ENCODE measurements at regions not wholly inside any gene's neighbourhood (a gene's known extent, or its start where the extent isn't known, plus 50 kb on each side); places are given as distances from the start of the nearest gene placed in this dataset.

- DNase-seq (ENCODE audit: low read depth) = no peak
Measured at GRCh38 chr13:72530471-72530870, 197.0 kb downstream of the MZT1 start.

- DNase-seq (ENCODE audit: low read depth) = no peak
Measured at GRCh38 chr13:72527333-72527732, 200.1 kb downstream of the MZT1 start.

DNA sequence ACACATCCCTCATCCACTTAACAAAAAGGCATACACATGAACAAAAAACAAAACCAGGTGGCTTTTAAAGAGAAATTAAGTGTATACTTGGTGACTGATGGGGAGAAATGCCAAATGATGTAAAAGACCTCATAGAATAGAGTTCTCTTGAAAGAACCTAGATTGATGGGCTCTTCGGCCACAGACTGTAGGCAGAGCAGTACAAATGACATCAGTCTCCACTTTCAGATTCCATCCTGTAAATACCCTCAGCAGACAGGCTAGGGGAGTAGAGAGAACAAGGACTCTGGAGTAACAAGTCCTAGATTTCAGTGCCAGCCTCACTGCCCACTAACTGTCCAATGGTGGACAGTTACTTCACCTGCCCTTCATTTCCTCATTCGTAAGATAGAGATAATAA is 203.8 kb downstream of the MZT1 start:
- no peak for DNase-seq (ENCODE audit: low read depth)

DNA sequence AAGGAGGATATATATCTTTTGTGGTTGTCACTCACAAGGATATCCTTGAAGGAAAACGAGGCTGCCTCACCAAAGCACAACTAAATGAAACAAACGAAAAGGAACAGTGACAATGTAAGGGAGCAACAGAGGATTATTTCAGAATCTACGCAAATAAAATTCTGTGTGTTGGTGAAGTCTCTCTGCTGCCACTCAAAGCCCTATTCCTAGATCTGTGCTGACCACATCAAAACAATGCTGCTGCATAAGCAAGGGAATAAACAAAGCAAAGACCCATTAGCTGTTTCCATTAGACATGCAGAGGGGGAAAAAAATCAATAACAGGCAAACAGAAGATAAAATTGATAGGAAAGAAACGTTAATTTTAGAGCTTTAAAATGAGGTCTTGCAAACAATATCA is 204.4 kb downstream of the MZT1 start:
- DNase-seq (ENCODE audit: low read depth) = no peak

GRCh38 chr13:72521940-72522661 is 205.3 kb downstream of the MZT1 start:
- DNase-seq (ENCODE audit: low read depth) = no peak

- no peak for DNase-seq (ENCODE audit: low read depth)
Measured at GRCh38 chr13:72514146-72514545, 213.3 kb downstream of the MZT1 start.

GRCh38 chr13:72508392-72508791 is 219.0 kb downstream of the MZT1 start:
- DNase-seq (ENCODE audit: low read depth) = no peak

GRCh38 chr13:72507416-72508199 is 219.8 kb downstream of the MZT1 start:
- DNase-seq (ENCODE audit: low read depth) = no peak

DNA sequence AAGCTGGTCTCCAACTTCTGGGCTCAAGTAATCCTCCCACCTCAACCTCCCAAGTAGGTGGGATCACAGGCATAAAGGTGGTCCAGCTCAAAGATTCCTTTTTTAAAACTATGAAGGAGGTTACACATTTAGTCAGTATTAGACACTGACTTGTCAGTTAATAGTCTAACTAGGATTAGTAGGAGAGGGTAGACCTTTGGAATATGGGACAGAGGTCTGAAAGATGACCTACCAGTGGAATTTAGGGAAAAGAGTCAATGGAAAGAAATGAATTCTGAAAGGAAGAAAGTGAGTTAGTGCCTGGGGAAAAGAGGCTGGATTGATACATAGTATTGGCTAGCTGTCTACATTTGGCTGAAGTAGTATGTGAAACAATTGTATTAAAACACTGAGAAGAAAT is 220.7 kb downstream of the MZT1 start:
- no peak for DNase-seq (ENCODE audit: low read depth)

DNA sequence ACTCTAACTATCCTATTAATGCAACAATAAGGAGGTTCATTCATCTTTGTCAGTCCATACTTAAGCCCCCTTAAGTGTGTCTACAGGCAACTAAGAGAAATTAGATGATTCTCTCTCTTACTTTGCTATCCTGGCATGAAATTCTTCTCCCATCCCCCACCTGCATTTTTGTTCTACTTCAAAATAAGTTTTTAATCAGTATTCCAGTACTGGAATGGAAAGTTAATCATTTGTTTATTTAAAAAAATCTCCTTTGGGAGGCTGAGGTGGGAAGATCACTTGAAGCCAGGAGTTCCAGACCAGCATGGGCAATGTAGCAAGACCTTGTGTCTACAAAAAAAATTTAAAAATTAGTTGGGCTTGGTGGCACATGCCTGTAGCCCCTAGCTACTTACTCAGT is 222.1 kb downstream of the MZT1 start:
- DNase-seq (ENCODE audit: low read depth) = no peak

- DNase-seq (ENCODE audit: low read depth) = no peak
Measured at GRCh38 chr13:72504131-72504841, 223.1 kb downstream of the MZT1 start.

DNA sequence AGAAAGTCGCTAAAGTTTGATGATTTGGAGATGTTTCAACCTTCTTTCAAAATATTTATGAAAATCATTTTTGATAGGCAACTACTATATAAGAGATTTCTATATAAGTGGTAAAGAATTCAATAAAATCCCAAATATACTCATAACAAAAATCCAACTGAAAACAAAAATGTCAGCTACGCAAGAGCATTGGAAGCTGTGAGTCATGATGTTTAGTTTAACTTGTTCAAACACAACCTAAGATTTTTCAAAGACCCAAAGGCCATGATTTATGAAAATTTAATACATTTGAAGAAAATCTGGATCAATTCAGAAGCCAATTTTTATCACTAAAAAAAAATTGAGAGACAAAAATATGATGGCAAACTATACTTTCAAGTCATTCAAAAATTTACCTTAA is 226.6 kb downstream of the MZT1 start:
- no peak for DNase-seq (ENCODE audit: low read depth)

DNA sequence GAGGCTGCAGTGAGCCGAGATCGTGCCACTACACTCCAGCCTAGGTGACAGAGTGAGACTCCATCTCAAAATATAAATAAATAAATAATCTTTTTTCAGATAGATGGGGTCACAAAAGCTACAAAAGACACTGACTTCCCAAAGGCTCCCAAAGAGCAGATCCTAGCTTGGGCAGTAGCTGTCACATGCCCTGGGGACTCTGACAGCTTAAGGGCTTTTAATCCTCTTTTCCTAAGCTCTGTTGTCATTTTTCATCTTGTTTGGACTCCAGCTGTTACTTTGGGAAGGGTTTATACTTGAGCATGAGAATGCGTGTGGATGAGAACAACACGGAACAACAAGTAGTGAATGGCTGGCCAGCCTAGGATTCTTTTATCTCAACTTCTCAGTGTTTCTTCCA is 231.7 kb downstream of the MZT1 start:
- no peak for DNase-seq (ENCODE audit: low read depth)

DNA sequence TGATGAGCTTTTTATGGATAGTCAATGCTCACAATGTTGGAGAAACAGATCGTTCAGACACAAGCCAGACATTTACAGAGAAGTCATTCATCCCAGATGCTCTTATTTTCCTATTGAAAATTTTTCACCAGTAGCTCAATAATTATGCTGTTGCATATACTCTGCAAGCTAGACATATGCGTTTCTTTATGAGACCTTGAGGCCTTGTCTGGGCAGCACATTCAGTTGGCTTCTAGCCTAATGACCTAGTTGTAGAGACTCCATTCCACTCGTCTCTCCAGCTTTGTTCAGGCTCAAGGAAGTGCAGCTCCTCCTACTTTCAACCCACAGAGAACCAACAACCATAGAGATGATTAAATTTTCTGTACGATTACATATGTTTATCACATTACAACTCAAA is 237.7 kb downstream of the MZT1 start:
- DNase-seq (ENCODE audit: low read depth) = no peak

DNA sequence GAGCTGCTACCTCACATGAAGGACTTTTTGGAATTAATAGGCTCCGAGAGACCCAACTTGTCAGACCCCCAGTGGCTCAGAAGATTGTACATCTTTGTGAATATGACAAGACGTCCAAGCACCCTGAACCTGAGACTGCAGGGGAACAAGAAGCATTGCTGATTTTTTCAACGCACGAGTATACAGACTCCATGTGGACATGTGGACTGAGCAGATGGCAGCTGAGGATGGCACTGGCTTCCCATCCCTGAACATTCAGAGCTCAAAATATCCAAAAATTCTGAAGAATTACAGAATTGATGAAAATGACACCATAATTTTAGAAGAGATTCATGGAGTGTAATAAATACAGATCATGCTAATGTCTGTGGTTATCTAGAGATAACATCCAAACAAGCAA is 254.1 kb downstream of the MZT1 start:
- DNase-seq (ENCODE audit: low read depth) = no peak

DNA sequence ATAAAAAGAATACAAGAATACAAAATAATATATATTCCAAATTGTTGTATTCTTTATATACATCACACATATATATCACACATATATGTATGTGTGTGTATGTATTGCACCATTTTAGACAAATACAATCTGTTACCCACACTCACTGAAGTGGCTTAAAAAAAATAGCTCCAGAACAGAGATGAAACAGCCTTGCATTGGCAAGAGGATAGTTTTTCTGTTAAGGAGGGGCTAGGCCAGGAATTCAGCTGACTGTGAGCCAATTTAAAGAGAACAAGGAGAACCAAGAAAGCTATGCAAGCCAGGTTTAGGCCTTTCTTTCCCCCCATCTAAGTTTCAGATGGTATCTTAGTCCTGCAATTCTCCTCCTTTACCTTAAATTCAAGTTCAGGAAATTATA is 257.5 kb downstream of the MZT1 start:
- DNase-seq (ENCODE audit: low read depth) = no peak

DNA sequence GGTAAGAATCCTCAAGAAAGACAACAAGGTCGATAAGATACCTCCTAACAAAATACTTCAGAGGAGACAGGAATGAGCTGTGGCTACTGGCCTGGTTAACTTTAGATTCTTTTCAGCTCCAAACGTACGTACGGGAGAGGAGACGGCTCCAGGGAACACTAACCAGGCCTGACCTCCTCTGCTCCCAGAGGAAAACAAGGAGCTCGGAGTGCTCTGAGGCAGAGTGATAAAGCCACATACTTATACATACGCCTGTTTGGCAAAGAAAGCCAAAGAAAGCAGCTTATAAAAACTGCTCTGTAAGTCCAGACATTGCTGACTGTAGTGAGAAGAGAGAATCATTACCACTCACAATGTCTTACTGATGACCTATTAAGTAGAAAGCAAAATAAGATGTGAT is 263.9 kb downstream of the MZT1 start:
- DNase-seq (ENCODE audit: low read depth) = no peak

DNA sequence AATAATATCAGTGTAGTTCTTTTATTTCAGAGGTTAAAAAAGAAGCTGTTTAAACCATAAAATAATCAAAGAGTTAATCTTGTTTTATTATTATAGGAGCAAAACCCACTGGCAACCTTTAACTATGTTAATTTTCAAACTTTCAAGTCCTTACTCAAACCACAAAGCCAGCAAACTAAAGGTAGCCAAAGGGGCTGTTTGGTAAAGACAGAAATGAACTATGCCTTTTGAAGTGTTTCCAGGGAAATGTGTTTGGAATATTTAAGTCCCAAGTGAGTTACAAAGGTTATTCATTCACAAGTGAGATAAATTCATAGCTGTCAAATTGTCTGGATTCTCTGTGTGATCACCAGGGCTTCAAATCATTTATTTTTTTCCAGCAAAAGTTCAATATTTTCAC is 264.7 kb downstream of the MZT1 start:
- no peak for DNase-seq (ENCODE audit: low read depth)

DNA sequence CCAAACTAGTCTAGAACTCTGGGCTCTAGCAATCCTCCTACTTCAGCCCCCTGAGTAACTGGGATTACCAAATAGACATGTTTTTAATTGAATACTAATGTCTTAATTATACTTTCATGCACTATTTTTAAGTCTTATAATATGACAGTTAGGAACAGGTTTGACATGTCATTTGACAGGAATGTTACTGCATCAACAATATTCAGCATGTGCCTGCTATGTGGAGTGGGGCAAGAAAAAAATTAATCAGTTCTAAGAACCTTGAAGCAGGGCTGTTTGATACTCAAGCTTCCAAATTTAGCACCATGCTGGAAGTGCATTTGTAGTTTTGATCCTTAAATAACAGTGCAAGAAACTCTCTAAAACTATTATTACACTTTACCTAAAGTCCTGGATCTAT is 265.3 kb downstream of the MZT1 start:
- no peak for DNase-seq (ENCODE audit: low read depth)

DNA sequence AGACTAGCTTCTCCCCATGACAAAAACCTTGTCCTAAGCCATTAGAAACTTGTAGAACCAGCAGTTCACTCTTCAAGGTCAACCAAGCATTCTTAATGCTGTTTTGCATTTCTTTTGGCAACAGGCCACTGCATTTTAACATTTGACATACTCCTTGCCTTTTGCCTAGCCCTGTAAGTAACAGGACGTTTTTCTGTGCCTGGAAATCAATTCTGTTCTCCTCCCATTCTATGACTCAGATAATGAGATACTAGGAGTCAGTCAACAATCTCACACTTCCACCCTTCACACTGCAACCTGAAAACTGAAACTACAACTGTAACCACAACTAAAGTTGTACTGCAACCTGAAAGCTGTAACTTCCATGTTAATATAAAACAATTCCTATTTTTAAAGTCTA is 268.7 kb downstream of the MZT1 start:
- DNase-seq (ENCODE audit: low read depth) = no peak

DNA sequence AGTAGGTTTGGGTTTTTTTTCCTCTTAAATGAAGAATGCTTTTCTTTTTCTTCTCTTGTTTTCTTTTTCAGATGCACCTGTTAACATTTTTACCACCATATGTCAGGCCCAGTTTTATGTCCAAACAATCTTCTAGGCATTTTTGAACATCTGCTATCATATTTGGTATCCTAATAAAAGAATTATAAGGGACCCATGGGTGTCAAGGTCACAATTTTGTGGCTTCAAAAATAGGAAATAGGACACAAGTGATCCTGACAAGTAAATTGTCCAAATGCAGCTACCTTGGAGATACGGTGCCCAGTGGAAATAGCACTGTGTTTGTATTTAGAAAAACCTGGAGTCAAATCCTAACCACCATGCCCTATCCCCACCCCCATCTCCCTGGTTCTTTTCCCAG is 270.3 kb downstream of the MZT1 start:
- DNase-seq (ENCODE audit: low read depth) = no peak

- no peak for DNase-seq (ENCODE audit: low read depth)
Measured at GRCh38 chr13:72456486-72456885, 270.9 kb downstream of the MZT1 start.

- no peak for DNase-seq (ENCODE audit: low read depth)
Measured at GRCh38 chr13:72453161-72453560, 274.3 kb downstream of the MZT1 start.

Data from stimulated activated CD8-positive, alpha-beta memory T cell treated with anti-CD3 and anti-CD28 coated beads, Interleukin-15, amount 100 ng/mL, for 1 hour (primary cell).